GM18505 (cell line): ENCODE measurements at regions not wholly inside any gene's neighbourhood (a gene's known extent, or its start where the extent isn't known, plus 50 kb on each side); places are given as distances from the start of the nearest gene placed in this dataset.
"Not testable (repeated sequence)": the region's sequence is repeated elsewhere in the genome, so short reads cannot be mapped to it uniquely, and the experiment has no call there.

Source experiments
- ATAC-seq: cut with Tn5 transposase; IDR thresholded peaks from one replicate; pipeline ENCODE4 v1.9.1; 2021; ENCODE audit not compliant: unreplicated experiment
- POLR2A ChIP-seq: IDR thresholded peaks from 4 replicates; pipeline ENCODE4 v1.6.1; 2011; ENCODE audit warnings: borderline replicate concordance; ENCODE audit not compliant: insufficient read depth, insufficient read length; ENCODE audit errors: extremely low read depth

GRCh38 chr13:72559716-72560115 is 167.7 kb downstream of the MZT1 start:
- ATAC-seq = no peak
- TF ChIP-seq POLR2A = no peak

GRCh38 chr13:72556945-72557344 is 170.5 kb downstream of the MZT1 start:
- ATAC-seq = no peak
- no peak for TF ChIP-seq POLR2A

- TF ChIP-seq POLR2A = no peak
- ATAC-seq = no peak
Measured at GRCh38 chr13:72555601-72556000, 171.8 kb downstream of the MZT1 start.

GRCh38 chr13:72552731-72553130 is 174.7 kb downstream of the MZT1 start:
- TF ChIP-seq POLR2A = no peak
- no peak for ATAC-seq

GRCh38 chr13:72545895-72546294 is 181.5 kb downstream of the MZT1 start:
- not testable (repeated sequence) for ATAC-seq

- ATAC-seq = no peak
- no peak for TF ChIP-seq POLR2A
Measured at GRCh38 chr13:72545030-72545719, 182.3 kb downstream of the MZT1 start.

- no peak for TF ChIP-seq POLR2A
Measured at GRCh38 chr13:72544042-72544441, 183.4 kb downstream of the MZT1 start.

GRCh38 chr13:72542241-72542640 is 185.2 kb downstream of the MZT1 start:
- no peak for ATAC-seq
- TF ChIP-seq POLR2A = no peak

More at GRCh38 chr13:72544042-72544441, 183.4 kb downstream of the MZT1 start:
- no peak for ATAC-seq

GRCh38 chr13:72541674-72542073 is 185.8 kb downstream of the MZT1 start:
- TF ChIP-seq POLR2A = no peak
- ATAC-seq = no peak

- ATAC-seq = no peak
- TF ChIP-seq POLR2A = no peak
Measured at GRCh38 chr13:72540881-72541280, 186.5 kb downstream of the MZT1 start.

GRCh38 chr13:72539925-72540324 is 187.5 kb downstream of the MZT1 start:
- no peak for TF ChIP-seq POLR2A
- ATAC-seq = no peak

GRCh38 chr13:72537782-72538181 is 189.6 kb downstream of the MZT1 start:
- TF ChIP-seq POLR2A = no peak
- no peak for ATAC-seq

- TF ChIP-seq POLR2A = no peak
- no peak for ATAC-seq
Measured at GRCh38 chr13:72537395-72537780, 190.0 kb downstream of the MZT1 start.

GRCh38 chr13:72536714-72537394 is 190.6 kb downstream of the MZT1 start:
- ATAC-seq = no peak
- TF ChIP-seq POLR2A = no peak
